ENCODE measurements at regions not wholly inside any gene's neighbourhood (a gene's known extent, or its start where the extent isn't known, plus 50 kb on each side); places are given as distances from the start of the nearest gene placed in this dataset.

GRCh38 chr11:54930930-54931329, 224.3 kb downstream of the OR4A5 start:
- Histone ChIP-seq H3K9ac (no peak overlapping the region), H3K4me2 (no peak overlapping the region), H3K9me2 (no peaks in the 10 kb centered on the region), H3K9me3 (peaks cover 15% of the 10 kb centered on the region; the same call in 1 of the 2 replicates), H3K27ac (ENCODE audit: low read depth in 2 of 2, low read length in 1 of 2) (no peak overlapping the region), H3F3A (replicated peaks; ENCODE audit: insufficient read depth) (no peaks in the 10 kb centered on the region), H4K20me1 (ENCODE audit: insufficient read depth) (no peaks in the 10 kb centered on the region), H3K36me3 (replicated peaks in 1 of 2; ENCODE audit: control insufficient read depth in 1 of 2, insufficient read depth in 2 of 2, low read length in 1 of 2) (no peaks in the 10 kb centered on the region), H3K4me3 (ENCODE audit: low read depth in 2 of 2, low read length in 1 of 2) (no peak overlapping the region), H2AFZ (ENCODE audit: low read depth) (no peak overlapping the region), H3K4me1 (ENCODE audit: control insufficient read depth in 1 of 2, insufficient read depth in 2 of 2, low read depth in 1 of 2, low read length in 1 of 2) (no peaks in the 10 kb centered on the region), H3K27me3 (ENCODE audit: insufficient read depth) (no peaks in the 10 kb centered on the region), H3K79me2 (ENCODE audit: insufficient read depth) (no peaks in the 10 kb centered on the region)
- DNase-seq: no peak
- CTCF ChIA-PET: no interaction called here
- 0% methylated on average over 2 of the region's 2 CpGs for WGBS (ENCODE audit: low lambda C conversion rate)
- no peak for TF ChIP-seq PBX3 (IDR thresholded peaks at IDR 0.05)
- TF ChIP-seq CTCF (IDR thresholded peaks at IDR 0.05): no peak
- POLR2A ChIA-PET: no interaction called here

DNA sequence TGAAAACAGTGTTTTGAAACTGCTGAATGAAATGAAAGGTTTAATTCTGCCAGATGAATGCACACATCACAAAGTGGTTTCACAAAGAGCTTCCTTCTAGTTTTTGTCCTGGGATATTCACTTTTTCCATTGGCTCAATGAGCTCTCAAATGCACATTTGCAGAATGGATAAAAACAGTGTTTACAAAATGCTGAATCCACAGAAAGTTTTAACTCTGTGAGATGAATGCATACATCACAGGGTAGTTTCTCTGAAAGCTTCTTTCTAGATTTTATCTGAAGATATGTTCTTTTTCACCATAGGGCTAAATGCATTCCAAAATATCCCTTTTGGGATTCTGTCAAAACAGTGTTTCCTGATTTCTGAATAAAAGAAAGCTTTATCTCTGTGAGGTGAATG, 237.6 kb downstream of the OR4A5 start:
- H2AFZ ChIP-seq (ENCODE audit: low read depth): no peak overlapping the region
- no peaks in the 10 kb centered on the region for H4K20me1 ChIP-seq (ENCODE audit: insufficient read depth)
- no peaks in the 10 kb centered on the region for H3K27me3 ChIP-seq (ENCODE audit: insufficient read depth)
- H3K9me2 ChIP-seq: no peaks in the 10 kb centered on the region
- H3K4me3 ChIP-seq (ENCODE audit: low read depth in 2 of 2, low read length in 1 of 2): no peak overlapping the region
- ChIA-PET POLR2A (no interaction called here), CTCF (no interaction called here)
- TF ChIP-seq MEF2A (IDR thresholded peaks at IDR 0.05; ENCODE audit: borderline replicate concordance, low read depth) (no peak), NFIC (IDR thresholded peaks at IDR 0.05; ENCODE audit: borderline replicate concordance) (no peak), NRF1 (IDR thresholded peaks at IDR 0.05; ENCODE audit: low read depth, low read length) (no peak), FOXJ3 (CRISPR knock-in tag; IDR thresholded peaks at IDR 0.05) (no peak), CHD2 (IDR thresholded peaks at IDR 0.05; ENCODE audit: low read length, partially characterized antibody) (no peak), PBX3 (IDR thresholded peaks at IDR 0.05) (no peak), FOSL2 (IDR thresholded peaks at IDR 0.05; ENCODE audit: borderline replicate concordance, low read depth) (no peak), POLR2AphosphoS5 (IDR thresholded peaks at IDR 0.05; ENCODE audit: low read depth, low read length) (no peak), RCOR1 (IDR thresholded peaks at IDR 0.05; ENCODE audit: low read length) (no peak), FOXM1 (IDR thresholded peaks at IDR 0.05; ENCODE audit: low read depth) (no peak), SMC3 (IDR thresholded peaks at IDR 0.05; ENCODE audit: low read depth, low read length) (no peak), CTCF (IDR thresholded peaks at IDR 0.05) (no peak), MXI1 (IDR thresholded peaks at IDR 0.05; ENCODE audit: low read depth, low read length) (no peak), RAD21 (IDR thresholded peaks at IDR 0.05; ENCODE audit: low read length) (no peak), ELF1 (IDR thresholded peaks at IDR 0.05) (no peak), USF1 (IDR thresholded peaks at IDR 0.05; ENCODE audit: borderline replicate concordance, low read depth) (no peak), IRF3 (IDR thresholded peaks at IDR 0.05; ENCODE audit: low read depth, low read length) (no peak), TCF12 (IDR thresholded peaks at IDR 0.05) (no peak), EP300 (IDR thresholded peaks at IDR 0.05; ENCODE audit: borderline replicate concordance in 1 of 2, low read depth in 1 of 2, low read length in 1 of 2) (no peak)
- H3K27ac ChIP-seq (ENCODE audit: low read depth in 2 of 2, low read length in 1 of 2): no peak overlapping the region
- no peaks in the 10 kb centered on the region; the same call in 1 of the 2 replicates for H3K9me3 ChIP-seq
- no peaks in the 10 kb centered on the region for H3F3A ChIP-seq (replicated peaks; ENCODE audit: insufficient read depth)
- H3K9ac ChIP-seq: no peak overlapping the region
- H3K36me3 ChIP-seq (replicated peaks in 1 of 2; ENCODE audit: control insufficient read depth in 1 of 2, insufficient read depth in 2 of 2, low read length in 1 of 2): no peaks in the 10 kb centered on the region
- no peaks in the 10 kb centered on the region for H3K4me1 ChIP-seq (ENCODE audit: control insufficient read depth in 1 of 2, insufficient read depth in 2 of 2, low read depth in 1 of 2, low read length in 1 of 2)
- no peak for DNase-seq
- no peaks in the 10 kb centered on the region for H3K79me2 ChIP-seq (ENCODE audit: insufficient read depth)
- H3K4me2 ChIP-seq: no peak overlapping the region
